Body of pancreas (tissue), 4 donors: ENCODE measurements at regions not wholly inside any gene's neighbourhood (a gene's known extent, or its start where the extent isn't known, plus 50 kb on each side); places are given as distances from the start of the nearest gene placed in this dataset.
A peak's percentile ranks its signal among the peaks of the same experiment; 100 is the strongest.
"Not testable (repeated sequence)": the region's sequence is repeated elsewhere in the genome, so short reads cannot be mapped to it uniquely, and the experiment has no call there.

Experiments used
- ATAC-seq: fragments of 150-250 bp; one replicate; pipeline ENCODE4 v1.9.1; 2016
- DNase-seq, 4 donors: peaks; one replicate each; pipeline ENCODE4 v3.0.0-alpha.2; 2019
- H3K27ac ChIP-seq, 4 donors: fragments of 200-600 bp; sonication (generic); 1 replicate in 3 of 4; 2 replicates in 1 of 4; pipeline versions ENCODE4 v1.5.1 to v1.6.1; 2016 to 2019; ENCODE audit warnings: mild to moderate bottlenecking in 1 of 4, mixed read lengths in 1 of 4, moderate library complexity in 1 of 4
- H3K27me3 ChIP-seq, 2 donors: fragments of 200-600 bp; sonication (generic); one replicate each; pipeline ENCODE4 v1.6.0; 2016; ENCODE audit warnings: mild to moderate bottlenecking in 1 of 2
- H3K36me3 ChIP-seq, 2 donors: fragments of 200-600 bp; sonication (generic); replicated peaks in 1 of 2; 2 replicates each; pipeline ENCODE4 v1.5.1; 2016; ENCODE audit warnings: low read depth in 2 of 2; ENCODE audit not compliant: insufficient read depth in 1 of 2
- H3K4me1 ChIP-seq: fragments of 200-600 bp; sonication (generic); one replicate; pipeline ENCODE4 v1.6.0; 2016
- H3K4me3 ChIP-seq, 2 donors: fragments of 200-600 bp; sonication (generic); 1 replicate in 1 of 2; 2 replicates in 1 of 2; pipeline ENCODE4 v1.5.1; 2016 to 2019
- H3K9me3 ChIP-seq, 3 donors: fragments of 200-600 bp; sonication (generic); 1 replicate in 2 of 3; 2 replicates in 1 of 3; pipeline ENCODE4 v1.5.1; 2016
- CTCF ChIP-seq, 7 experiments: fragments of 450-650 bp in 4 of 7; fragments of 200-600 bp in 3 of 7; sonication (generic) in 3 of 7; IDR thresholded peaks; one replicate each; pipeline ENCODE4 v1.5.1; 2016 to 2019; ENCODE audit warnings: antibody characterized with exemption in 7 of 7
- POLR2A ChIP-seq, 3 donors: fragments of 450-650 bp; IDR thresholded peaks; one replicate each; pipeline ENCODE4 v1.6.1; 2016; ENCODE audit warnings: antibody characterized with exemption in 3 of 3, mild to moderate bottlenecking in 2 of 3
- WGBS, 2 donors: methylation state at CpG; one replicate each; pipeline ENCODE4 v1.1.5; 2017; 5-methylcytosine and 5-hydroxymethylcytosine counted together
- intact Hi-C: fragments of 100-400 bp; cut with DNase I; formaldehyde crosslinking; loops from one replicate; pipeline ENCODE4 v1.15.1; 2023

GRCh38 chr7:67659091-67659490 is 662.5 kb downstream of the TYW1 start:
- no peak overlapping the region for H3K27ac ChIP-seq
- intact Hi-C loops = no loop called here
- TF ChIP-seq POLR2A (IDR thresholded peaks at IDR 0.05) (no peak), CTCF (IDR thresholded peaks at IDR 0.05) (no peak)
- no peaks in the 10 kb centered on the region for H3K36me3 ChIP-seq
- ATAC-seq (no peak), DNase-seq (no peak)
- no peaks in the 10 kb centered on the region for H3K27me3 ChIP-seq
- H3K4me1 ChIP-seq = no peaks in the 10 kb centered on the region
- no peaks in the 10 kb centered on the region for H3K9me3 ChIP-seq
- H3K4me3 ChIP-seq = no peak overlapping the region

DNA sequence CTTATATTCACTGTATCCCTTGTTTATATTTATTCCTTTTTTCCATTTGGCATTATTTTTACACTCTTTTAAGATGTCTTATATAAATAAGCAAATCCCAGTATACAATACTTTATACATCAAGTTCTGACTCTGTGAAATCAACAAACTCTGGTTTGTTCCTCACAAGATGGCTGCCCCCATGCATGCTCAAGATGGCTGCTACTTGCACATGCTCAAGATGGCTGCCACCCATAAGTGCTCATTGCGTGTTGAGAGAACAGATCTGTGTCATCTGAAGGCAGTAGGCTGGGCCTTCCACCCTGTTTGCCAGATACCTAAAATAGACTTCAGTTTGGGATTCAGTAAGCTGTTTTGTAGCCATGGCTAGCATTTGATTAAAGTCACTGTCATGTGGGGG is 666.2 kb downstream of the TYW1 start:
- TF ChIP-seq CTCF (IDR thresholded peaks at IDR 0.05) (no peak), POLR2A (IDR thresholded peaks at IDR 0.05) (no peak)
- intact Hi-C loops = no loop called here
- Histone ChIP-seq H3K27me3 (no peaks in the 10 kb centered on the region), H3K4me1 (peaks cover 4% of the 10 kb centered on the region), H3K27ac (no peak overlapping the region), H3K36me3 (no peaks in the 10 kb centered on the region), H3K9me3 (no peaks in the 10 kb centered on the region), H3K4me3 (no peak overlapping the region)
- no peak for ATAC-seq
- WGBS, 2 donors = 80 to 94% methylated on average over 1 of the region's 1 CpG
- no peak for DNase-seq

DNA sequence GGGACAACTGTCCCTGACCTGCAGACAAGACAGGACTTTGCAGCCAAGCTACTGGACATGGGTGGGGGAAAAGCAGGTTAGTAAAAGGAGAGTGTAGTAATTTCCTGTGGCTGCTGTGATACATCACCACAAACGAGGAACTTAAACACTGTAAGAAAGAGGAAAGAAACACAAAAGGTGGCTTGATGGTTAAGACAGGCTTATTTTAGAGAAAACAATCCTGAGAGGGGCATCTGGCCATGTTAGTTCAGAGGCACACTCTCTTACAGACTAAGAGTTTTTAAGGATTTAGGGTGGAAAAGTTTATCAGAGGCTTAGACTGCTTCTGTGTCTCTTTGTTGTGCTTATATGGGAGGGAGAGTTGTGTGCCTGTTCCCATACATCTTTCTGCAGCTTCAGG is 667.0 kb downstream of the TYW1 start:
- ATAC-seq = no peak
- H3K36me3 ChIP-seq = no peaks in the 10 kb centered on the region
- H3K9me3 ChIP-seq = no peaks in the 10 kb centered on the region
- H3K27ac ChIP-seq = no peak overlapping the region
- no peak overlapping the region for H3K4me3 ChIP-seq
- no peak for DNase-seq
- intact Hi-C loops = no loop called here
- H3K4me1 ChIP-seq = peaks cover 4% of the 10 kb centered on the region
- 63 to 75% methylated on average over 1 of the region's 1 CpG for WGBS, 2 donors
- TF ChIP-seq CTCF (IDR thresholded peaks at IDR 0.05) (no peak), POLR2A (IDR thresholded peaks at IDR 0.05) (no peak)
- no peaks in the 10 kb centered on the region for H3K27me3 ChIP-seq

- ATAC-seq, intact Hi-C loops, H3K4me1 ChIP-seq, H3K27me3 ChIP-seq, H3K9me3 ChIP-seq, H3K36me3 ChIP-seq, H3K4me3 ChIP-seq: not testable (repeated sequence)
- H3K27ac ChIP-seq = peak overlapping the region in 1 of 4 donors; percentile 34
- peak in 1 of 4 donors; percentile 4 for DNase-seq
- WGBS, 2 donors = 9 to 27% methylated on average over 4 of the region's 4 CpGs
These were observed 669.7 kb downstream of the TYW1 start for GRCh38 chr7:67666359-67666758.

DNA sequence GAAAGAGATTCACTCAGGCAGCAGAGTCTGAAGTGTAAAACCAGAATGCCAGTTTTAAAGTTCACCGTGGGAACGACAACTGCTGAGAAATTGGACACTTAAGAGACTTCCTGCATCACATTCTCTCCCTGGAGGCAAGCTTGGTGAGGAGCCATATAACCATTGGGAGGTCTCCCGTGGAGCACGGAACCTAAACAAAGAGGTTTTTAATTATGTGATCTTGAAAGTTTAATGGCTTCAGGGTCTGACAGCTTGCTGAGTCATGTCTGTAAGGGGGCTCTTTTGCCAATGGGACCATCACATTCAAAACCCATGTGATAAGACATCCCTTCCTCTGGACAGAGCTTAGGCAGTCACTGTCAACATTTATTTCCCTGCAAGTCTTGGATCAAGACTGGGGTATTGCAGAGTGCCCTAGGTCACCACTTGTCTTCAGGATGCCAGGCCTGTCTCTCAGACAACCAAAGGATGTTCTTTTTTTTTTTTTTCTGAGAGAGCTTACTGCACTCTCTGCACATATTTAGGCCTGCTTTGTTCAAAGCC is 674.4 kb downstream of the TYW1 start:
- no peak overlapping the region for H3K4me3 ChIP-seq
- H3K4me1 ChIP-seq = peaks cover 4% of the 10 kb centered on the region
- WGBS, 2 donors = 36% methylated on average over 2 to 4 of the region's 4 CpGs
- DNase-seq (no peak), ATAC-seq (no peak)
- no peak overlapping the region for H3K27ac ChIP-seq
- peaks cover 0 to 4% (median 0%) of the 10 kb centered on the region in 3 donors for H3K9me3 ChIP-seq
- TF ChIP-seq POLR2A (IDR thresholded peaks at IDR 0.05) = no peak
- H3K36me3 ChIP-seq = no peaks in the 10 kb centered on the region
- intact Hi-C loops = no loop called here
- H3K27me3 ChIP-seq = no peaks in the 10 kb centered on the region

DNA sequence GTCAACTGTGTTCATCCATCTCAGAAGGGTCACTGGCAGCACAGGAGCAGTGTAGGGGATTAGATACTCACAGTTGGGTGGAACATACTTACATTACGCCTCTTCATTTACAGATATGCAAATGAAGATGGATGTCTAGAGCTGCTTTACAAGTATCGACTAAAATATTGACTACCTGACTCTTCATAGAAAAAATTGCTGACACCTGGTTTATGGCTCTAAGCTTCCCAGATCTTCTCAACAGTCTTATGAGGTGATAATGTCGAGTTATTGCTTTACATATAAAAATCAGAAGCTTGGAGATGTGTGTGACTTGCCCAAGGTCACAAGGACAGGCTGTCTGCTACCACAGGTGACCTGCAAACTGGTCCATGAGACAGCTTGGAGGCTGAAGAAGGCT is 677.2 kb downstream of the TYW1 start:
- no peak overlapping the region for H3K27ac ChIP-seq
- 56 to 68% methylated on average over 3 of the region's 3 CpGs for WGBS, 2 donors

GRCh38 chr7:67674862-67675261 is 678.2 kb downstream of the TYW1 start:
- H3K9me3 ChIP-seq, intact Hi-C loops, H3K27me3 ChIP-seq, DNase-seq, H3K27ac ChIP-seq, H3K36me3 ChIP-seq, H3K4me1 ChIP-seq, H3K4me3 ChIP-seq, ATAC-seq: not testable (repeated sequence)
- 78 to 93% methylated on average over 5 of the region's 5 CpGs for WGBS, 2 donors

More for the DNA sequence above, 677.2 kb downstream of the TYW1 start:
- DNase-seq = no peak
- H3K4me1 ChIP-seq = no peaks in the 10 kb centered on the region
- H3K27me3 ChIP-seq = no peaks in the 10 kb centered on the region
- intact Hi-C loops = no loop called here
- TF ChIP-seq CTCF (IDR thresholded peaks at IDR 0.05) (no peak), POLR2A (IDR thresholded peaks at IDR 0.05) (no peak)
- peaks cover 0 to 4% (median 0%) of the 10 kb centered on the region in 3 donors for H3K9me3 ChIP-seq
- no peaks in the 10 kb centered on the region for H3K36me3 ChIP-seq
- no peak overlapping the region for H3K4me3 ChIP-seq
- ATAC-seq = no peak
